Thyroid gland (tissue), 4 donors: ENCODE measurements at regions not wholly inside any gene's neighbourhood (a gene's known extent, or its start where the extent isn't known, plus 50 kb on each side); places are given as distances from the start of the nearest gene placed in this dataset.

Experiments
- CTCF ChIP-seq, 6 experiments: fragments of 200-600 bp in 3 of 6; fragments of 450-650 bp in 3 of 6; sonication (generic) in 3 of 6; IDR thresholded peaks; one replicate each; pipeline ENCODE4 v1.5.1; 2016 to 2019; ENCODE audit warnings: antibody characterized with exemption in 6 of 6, mild to moderate bottlenecking in 2 of 6, inconsistent platforms in 1 of 6, moderate library complexity in 1 of 6
- POLR2A ChIP-seq, 2 donors: fragments of 450-650 bp; IDR thresholded peaks; one replicate each; pipeline ENCODE4 v1.6.1; 2017; ENCODE audit warnings: antibody characterized with exemption in 2 of 2, mild to moderate bottlenecking in 2 of 2, moderate library complexity in 1 of 2

- TF ChIP-seq CTCF (IDR thresholded peaks at IDR 0.05) (no peak), POLR2A (IDR thresholded peaks at IDR 0.05) (no peak)
These were observed 89.0 kb upstream of the GPR141 start for GRCh38 chr7:37594602-37595001.
